Fibroblast of lung (primary cell): ENCODE measurements at regions not wholly inside any gene's neighbourhood (a gene's known extent, or its start where the extent isn't known, plus 50 kb on each side); places are given as distances from the start of the nearest gene placed in this dataset.

Experiments
- DNase-seq, 2 donors: peaks; one replicate each; pipeline versions ENCODE4 v3.0.0 to v3.0.0-alpha.2; 2010; ENCODE audit warnings: low read depth in 2 of 2
- H2AFZ ChIP-seq: 2 replicates; pipeline ENCODE4 v1.5.1; 2012; ENCODE audit warnings: low read length, control low read depth, inconsistent platforms
- H3K27ac ChIP-seq: 2 replicates; pipeline ENCODE4 v1.5.1; 2011; ENCODE audit warnings: low read length, control low read depth; ENCODE audit not compliant: insufficient read depth
- H3K27me3 ChIP-seq: 2 replicates; pipeline ENCODE4 v1.5.1; 2011; ENCODE audit warnings: mild to moderate bottlenecking, low read length; ENCODE audit not compliant: control insufficient read depth, insufficient read depth
- H3K36me3 ChIP-seq: 2 replicates; pipeline ENCODE4 v1.5.1; 2011; ENCODE audit warnings: low read length; ENCODE audit not compliant: control insufficient read depth, insufficient read depth
- H3K4me1 ChIP-seq: 2 replicates; pipeline ENCODE4 v1.5.1; 2011; ENCODE audit warnings: low read length; ENCODE audit not compliant: control insufficient read depth, insufficient read depth; ENCODE audit errors: extremely low read depth
- H3K4me2 ChIP-seq: 2 replicates; pipeline ENCODE4 v1.5.1; 2011; ENCODE audit warnings: low read length, control low read depth; ENCODE audit not compliant: insufficient read depth; ENCODE audit errors: extremely low read depth
- H3K4me3 ChIP-seq, 4 experiments: fragments of 200-600 bp in 1 of 4; sonication (generic) in 1 of 4; replicated peaks in 1 of 4; 2 replicates each; pipeline ENCODE4 v1.5.1; 2011 to 2016; ENCODE audit warnings: low read length in 4 of 4, low read depth in 3 of 4, mild to moderate bottlenecking in 3 of 4, control low read depth in 2 of 4, inconsistent platforms in 1 of 4, mixed read lengths in 1 of 4; ENCODE audit not compliant: insufficient read depth in 1 of 4; ENCODE audit errors: control extremely low read depth in 1 of 4
- H3K79me2 ChIP-seq: 2 replicates; pipeline ENCODE4 v1.5.1; 2012; ENCODE audit warnings: mild to moderate bottlenecking, low read length, inconsistent platforms; ENCODE audit not compliant: control insufficient read depth, insufficient read depth
- H3K9ac ChIP-seq: 2 replicates; pipeline ENCODE4 v1.5.1; 2011; ENCODE audit warnings: mild to moderate bottlenecking, low read length, control low read depth; ENCODE audit not compliant: insufficient read depth
- H3K9me3 ChIP-seq: 2 replicates; pipeline ENCODE4 v1.5.1; 2012; ENCODE audit warnings: low read depth, low read length; ENCODE audit not compliant: control insufficient read depth, insufficient read depth
- H4K20me1 ChIP-seq: 2 replicates; pipeline ENCODE4 v1.5.1; 2011; ENCODE audit warnings: low read length; ENCODE audit not compliant: control insufficient read depth, insufficient read depth; ENCODE audit errors: extremely low read depth
- EZH2 ChIP-seq: IDR thresholded peaks from 2 replicates; pipeline ENCODE4 v1.5.1; 2012; ENCODE audit warnings: low read length, control low read depth, mild to moderate bottlenecking; ENCODE audit errors: missing control alignments
- TF ChIP-seq, protein P1 (sequence below), 2 donors: IDR thresholded peaks in 1 of 2; conservative IDR thresholded peaks in 1 of 2; 1 replicate in 1 of 2; 2 replicates in 1 of 2; pipeline ENCODE4 v1.5.1; 2011 to 2012; ENCODE audit warnings: low read length in 2 of 2, control low read depth in 1 of 2, inconsistent platforms in 1 of 2, low read depth in 1 of 2, mild to moderate bottlenecking in 1 of 2

DNA sequence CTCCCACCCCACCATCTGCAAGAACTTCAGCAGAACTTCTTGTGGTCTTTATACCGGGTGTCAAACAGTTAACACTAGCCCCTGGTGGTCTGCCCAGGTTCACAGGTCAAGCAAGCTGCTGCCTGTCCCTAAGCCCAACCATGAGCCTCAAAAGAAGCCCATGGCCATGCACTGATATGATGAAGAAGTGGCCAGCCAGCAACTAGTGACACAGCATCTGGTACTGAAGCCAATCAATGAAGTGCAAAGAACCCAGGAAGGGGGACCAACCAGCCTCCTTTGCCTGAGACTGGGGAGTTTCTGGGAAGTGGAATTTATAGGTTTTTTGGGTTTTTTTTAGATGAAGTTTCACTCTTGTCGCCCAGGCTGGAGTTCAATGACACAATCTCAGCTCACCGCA lies 127.8 kb downstream of the MAFB start:
- TF ChIP-seq, protein P1, sequence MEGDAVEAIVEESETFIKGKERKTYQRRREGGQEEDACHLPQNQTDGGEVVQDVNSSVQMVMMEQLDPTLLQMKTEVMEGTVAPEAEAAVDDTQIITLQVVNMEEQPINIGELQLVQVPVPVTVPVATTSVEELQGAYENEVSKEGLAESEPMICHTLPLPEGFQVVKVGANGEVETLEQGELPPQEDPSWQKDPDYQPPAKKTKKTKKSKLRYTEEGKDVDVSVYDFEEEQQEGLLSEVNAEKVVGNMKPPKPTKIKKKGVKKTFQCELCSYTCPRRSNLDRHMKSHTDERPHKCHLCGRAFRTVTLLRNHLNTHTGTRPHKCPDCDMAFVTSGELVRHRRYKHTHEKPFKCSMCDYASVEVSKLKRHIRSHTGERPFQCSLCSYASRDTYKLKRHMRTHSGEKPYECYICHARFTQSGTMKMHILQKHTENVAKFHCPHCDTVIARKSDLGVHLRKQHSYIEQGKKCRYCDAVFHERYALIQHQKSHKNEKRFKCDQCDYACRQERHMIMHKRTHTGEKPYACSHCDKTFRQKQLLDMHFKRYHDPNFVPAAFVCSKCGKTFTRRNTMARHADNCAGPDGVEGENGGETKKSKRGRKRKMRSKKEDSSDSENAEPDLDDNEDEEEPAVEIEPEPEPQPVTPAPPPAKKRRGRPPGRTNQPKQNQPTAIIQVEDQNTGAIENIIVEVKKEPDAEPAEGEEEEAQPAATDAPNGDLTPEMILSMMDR (conservative IDR thresholded peaks at IDR 0.05 in 1 of 2, IDR thresholded peaks at IDR 0.05 in 1 of 2; ENCODE audit: low read depth in 1 of 2, low read length in 2 of 2), result no peak
- Histone ChIP-seq H2AFZ (no peak overlapping the region), H3K4me1 (peaks cover 4% of the 10 kb centered on the region), H3K36me3 (no peaks in the 10 kb centered on the region), H3K9ac (no peak overlapping the region), H4K20me1 (no peaks in the 10 kb centered on the region), H3K79me2 (no peaks in the 10 kb centered on the region), H3K9me3 (no peaks in the 10 kb centered on the region), H3K27me3 (no peaks in the 10 kb centered on the region), H3K4me3 (no peak overlapping the region), H3K4me2 (no peak overlapping the region), H3K27ac (no peak overlapping the region)
- no peak for DNase-seq

DNA sequence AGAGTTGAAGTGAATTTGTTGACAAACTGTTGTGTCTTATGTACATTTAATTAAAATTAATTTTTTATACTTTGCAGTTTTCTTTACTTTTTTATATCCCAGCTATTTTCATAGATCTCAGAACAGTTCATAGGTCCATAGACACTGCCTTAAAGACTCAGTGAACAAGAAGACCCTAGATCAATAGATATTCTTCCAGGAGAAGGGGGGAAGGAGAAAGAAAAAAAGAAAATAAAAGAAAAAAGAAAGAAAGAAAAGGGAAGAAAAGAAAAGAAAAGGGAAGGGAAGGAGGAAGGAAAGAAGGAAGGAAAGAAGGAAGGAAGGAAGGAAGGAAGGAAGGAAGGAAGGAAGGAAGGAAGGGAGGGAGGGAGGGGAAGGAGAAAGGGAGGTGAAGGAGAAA lies 130.8 kb downstream of the MAFB start:
- Histone ChIP-seq H3K4me1 (no peaks in the 10 kb centered on the region), H3K27me3 (no peaks in the 10 kb centered on the region), H4K20me1 (no peaks in the 10 kb centered on the region), H2AFZ (no peak overlapping the region), H3K4me2 (no peak overlapping the region), H3K4me3 (no peak overlapping the region), H3K36me3 (no peaks in the 10 kb centered on the region), H3K79me2 (no peaks in the 10 kb centered on the region), H3K27ac (no peak overlapping the region), H3K9ac (no peak overlapping the region), H3K9me3 (no peaks in the 10 kb centered on the region)
- no peak for TF ChIP-seq EZH2
- TF ChIP-seq, protein P1 (conservative IDR thresholded peaks at IDR 0.05 in 1 of 2, IDR thresholded peaks at IDR 0.05 in 1 of 2; ENCODE audit: low read depth in 1 of 2, low read length in 2 of 2), result no peak
- no peak for DNase-seq

DNA sequence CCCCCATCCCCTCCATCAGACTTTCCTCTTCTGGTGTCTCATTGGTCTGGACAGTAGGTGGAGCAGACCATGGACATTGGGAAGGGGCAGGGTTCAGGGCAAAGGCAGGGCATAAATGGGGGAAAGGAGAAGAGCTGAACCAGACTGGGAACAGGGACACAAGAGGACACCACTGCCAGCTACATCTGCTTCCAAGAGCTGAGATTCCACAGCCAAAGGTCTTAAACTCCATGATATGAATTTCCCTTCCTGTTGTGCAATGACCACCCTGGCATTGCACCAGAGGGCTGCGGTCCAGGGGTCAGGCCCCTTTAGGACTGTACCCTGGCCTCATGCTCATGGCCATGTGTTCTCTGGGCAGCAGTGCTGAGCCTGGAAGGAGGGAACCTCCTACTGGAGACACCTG lies 137.9 kb downstream of the MAFB start:
- Histone ChIP-seq H3K27ac (no peak overlapping the region), H3K9me3 (no peaks in the 10 kb centered on the region), H3K27me3 (no peaks in the 10 kb centered on the region), H4K20me1 (no peaks in the 10 kb centered on the region), H3K4me3 (no peak overlapping the region), H2AFZ (no peak overlapping the region), H3K9ac (no peak overlapping the region), H3K79me2 (no peaks in the 10 kb centered on the region), H3K4me1 (no peaks in the 10 kb centered on the region), H3K36me3 (no peaks in the 10 kb centered on the region), H3K4me2 (no peak overlapping the region)
- TF ChIP-seq, protein P1 (conservative IDR thresholded peaks at IDR 0.05 in 1 of 2, IDR thresholded peaks at IDR 0.05 in 1 of 2; ENCODE audit: low read depth in 1 of 2, low read length in 2 of 2), result no peak
- no peak for TF ChIP-seq EZH2
- peak in 1 of 2 donors; percentile 36 for DNase-seq
